ENCODE measurements at regions not wholly inside any gene's neighbourhood (a gene's known extent, or its start where the extent isn't known, plus 50 kb on each side); places are given as distances from the start of the nearest gene placed in this dataset.

DNA sequence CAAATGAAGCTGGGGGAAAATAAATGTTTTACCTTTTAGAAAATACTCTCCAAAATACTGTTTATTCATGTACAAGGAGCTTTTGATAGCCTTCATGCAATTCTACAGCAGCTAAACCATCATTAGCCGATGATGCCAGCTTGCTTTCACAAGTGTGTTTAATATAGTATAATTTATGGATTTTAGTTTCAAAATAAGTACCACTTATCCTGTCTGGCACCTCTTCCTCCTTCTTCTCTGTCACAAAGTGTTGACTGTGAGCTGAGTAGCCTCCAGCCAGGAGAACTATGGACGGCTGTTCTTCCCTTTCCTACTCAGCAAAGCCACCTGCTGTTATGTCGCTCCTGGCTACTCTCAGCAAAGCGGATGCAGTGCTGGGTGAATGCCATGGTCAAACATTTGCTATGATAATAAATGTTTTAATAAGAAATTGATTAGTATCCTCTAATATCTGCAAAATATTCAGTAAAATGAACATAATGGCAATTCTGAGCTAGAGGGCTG is 238.2 kb downstream of the LIG4 start:
- Histone ChIP-seq H3F3A (ENCODE audit: insufficient read depth) (no peaks in the 10 kb centered on the region), H3K79me2 (ENCODE audit: insufficient read depth, low read length) (no peaks in the 10 kb centered on the region), H3K9me3 (ENCODE audit: insufficient read depth, low read length) (no peaks in the 10 kb centered on the region), H3K36me3 (ENCODE audit: low read length) (no peaks in the 10 kb centered on the region), H4K20me1 (ENCODE audit: low read depth, low read length) (no peaks in the 10 kb centered on the region), H3K4me3 (ENCODE audit: insufficient read depth, low read length, poor library complexity, severe bottlenecking) (no peak overlapping the region), H3K9ac (ENCODE audit: low read length) (no peak overlapping the region), H3K27me3 (ENCODE audit: low read length) (no peaks in the 10 kb centered on the region), H3K4me2 (ENCODE audit: low read depth, low read length, poor library complexity, severe bottlenecking) (no peak overlapping the region), H3K9me2 (replicated peaks; ENCODE audit: insufficient read depth, low read length) (no peaks in the 10 kb centered on the region), H2AFZ (ENCODE audit: low read depth, low read length, severe bottlenecking) (no peak overlapping the region), H3K27ac (ENCODE audit: low read depth, low read length) (no peak overlapping the region)
- no peak for TF ChIP-seq CTCF (IDR thresholded peaks at IDR 0.05; ENCODE audit: insufficient read depth, low read length, poor library complexity, severe bottlenecking)
- TF ChIP-seq EZH2phosphoT487 (conservative IDR thresholded peaks at IDR 0.05; ENCODE audit: low read length): no peak

- no peaks in the 10 kb centered on the region for H3K9me2 ChIP-seq (replicated peaks; ENCODE audit: insufficient read depth, low read length)
- no peaks in the 10 kb centered on the region for H3F3A ChIP-seq (ENCODE audit: insufficient read depth)
- no peak overlapping the region for H3K4me3 ChIP-seq (ENCODE audit: insufficient read depth, low read length, poor library complexity, severe bottlenecking)
- H3K9ac ChIP-seq (ENCODE audit: low read length): no peak overlapping the region
- H3K79me2 ChIP-seq (ENCODE audit: insufficient read depth, low read length): no peaks in the 10 kb centered on the region
- no peaks in the 10 kb centered on the region for H3K36me3 ChIP-seq (ENCODE audit: low read length)
- no peaks in the 10 kb centered on the region for H3K27me3 ChIP-seq (ENCODE audit: low read length)
- H4K20me1 ChIP-seq (ENCODE audit: low read depth, low read length): no peaks in the 10 kb centered on the region
- H3K4me2 ChIP-seq (ENCODE audit: low read depth, low read length, poor library complexity, severe bottlenecking): no peak overlapping the region
- no peak overlapping the region for H2AFZ ChIP-seq (ENCODE audit: low read depth, low read length, severe bottlenecking)
- H3K27ac ChIP-seq (ENCODE audit: low read depth, low read length): no peak overlapping the region
- TF ChIP-seq CTCF (IDR thresholded peaks at IDR 0.05; ENCODE audit: insufficient read depth, low read length, poor library complexity, severe bottlenecking) (no peak), EZH2phosphoT487 (conservative IDR thresholded peaks at IDR 0.05; ENCODE audit: low read length) (no peak)
- no peaks in the 10 kb centered on the region for H3K9me3 ChIP-seq (ENCODE audit: insufficient read depth, low read length)
Observed at GRCh38 chr13:107976628-107977027, 238.7 kb downstream of the LIG4 start.

- Histone ChIP-seq H4K20me1 (ENCODE audit: low read depth, low read length) (no peaks in the 10 kb centered on the region), H3K27ac (ENCODE audit: low read depth, low read length) (no peak overlapping the region), H3K36me3 (ENCODE audit: low read length) (no peaks in the 10 kb centered on the region), H3K9me2 (replicated peaks; ENCODE audit: insufficient read depth, low read length) (no peaks in the 10 kb centered on the region), H3K27me3 (ENCODE audit: low read length) (no peaks in the 10 kb centered on the region), H3K9me3 (ENCODE audit: insufficient read depth, low read length) (no peaks in the 10 kb centered on the region), H3K4me2 (ENCODE audit: low read depth, low read length, poor library complexity, severe bottlenecking) (no peak overlapping the region), H3K79me2 (ENCODE audit: insufficient read depth, low read length) (no peaks in the 10 kb centered on the region), H3K9ac (ENCODE audit: low read length) (no peak overlapping the region), H2AFZ (ENCODE audit: low read depth, low read length, severe bottlenecking) (no peak overlapping the region), H3F3A (ENCODE audit: insufficient read depth) (no peaks in the 10 kb centered on the region), H3K4me3 (ENCODE audit: insufficient read depth, low read length, poor library complexity, severe bottlenecking) (no peak overlapping the region)
- TF ChIP-seq EZH2phosphoT487 (conservative IDR thresholded peaks at IDR 0.05; ENCODE audit: low read length): no peak
- no peak for TF ChIP-seq CTCF (IDR thresholded peaks at IDR 0.05; ENCODE audit: insufficient read depth, low read length, poor library complexity, severe bottlenecking)
Observed at GRCh38 chr13:107974409-107974808, 240.9 kb downstream of the LIG4 start.

Measured in SU-DHL-6 (cell line).